Activated effector memory CD4-positive, alpha-beta T cell treated with Interleukin-2 at 50 U/mL for 16 hours (primary cell): ENCODE measurements at regions not wholly inside any gene's neighbourhood (a gene's known extent, or its start where the extent isn't known, plus 50 kb on each side); places are given as distances from the start of the nearest gene placed in this dataset.

ENCODE experiments used
- DNase-seq: peaks from one replicate; pipeline ENCODE4 v3.0.0-alpha.2; 2020

- no peak for DNase-seq
Measured at GRCh38 chr2:2960441-2961133, 417.0 kb downstream of the EIPR1 start.

GRCh38 chr2:2950403-2950952 is 427.1 kb downstream of the EIPR1 start:
- DNase-seq = no peak

GRCh38 chr2:2947406-2947805 is 430.2 kb downstream of the EIPR1 start:
- DNase-seq = no peak

- DNase-seq = no peak
Measured at GRCh38 chr2:2942906-2943305, 434.7 kb downstream of the EIPR1 start.

- DNase-seq = no peak
Measured at GRCh38 chr2:2942225-2942624, 435.4 kb downstream of the EIPR1 start.

- no peak for DNase-seq
Measured at GRCh38 chr2:2941205-2941604, 436.4 kb downstream of the EIPR1 start.

GRCh38 chr2:2940702-2941101 is 436.9 kb downstream of the EIPR1 start:
- no peak for DNase-seq

GRCh38 chr2:2940061-2940460 is 437.6 kb downstream of the EIPR1 start:
- no peak for DNase-seq

- DNase-seq = no peak
Measured at GRCh38 chr2:2939078-2939795, 438.4 kb downstream of the EIPR1 start.

- DNase-seq = no peak
Measured at GRCh38 chr2:2938481-2938880, 439.1 kb downstream of the EIPR1 start.

- no peak for DNase-seq
Measured at GRCh38 chr2:2935445-2936149, 442.0 kb downstream of the EIPR1 start.

- DNase-seq = no peak
Measured at GRCh38 chr2:2933426-2933825, 444.2 kb downstream of the EIPR1 start.

- DNase-seq = no peak
Measured at GRCh38 chr2:2932692-2933305, 444.8 kb downstream of the EIPR1 start.

GRCh38 chr2:2932189-2932588 is 445.4 kb downstream of the EIPR1 start:
- DNase-seq = no peak

- no peak for DNase-seq
Measured at GRCh38 chr2:2931318-2932075, 446.1 kb downstream of the EIPR1 start.

- DNase-seq = no peak
Measured at GRCh38 chr2:2930841-2931240, 446.8 kb downstream of the EIPR1 start.

- DNase-seq = no peak
Measured at GRCh38 chr2:2926858-2927175, 450.8 kb downstream of the EIPR1 start.

GRCh38 chr2:2926009-2926857 is 451.4 kb downstream of the EIPR1 start:
- DNase-seq = no peak

- DNase-seq = no peak
Measured at GRCh38 chr2:2922156-2922555, 455.5 kb downstream of the EIPR1 start.

- no peak for DNase-seq
Measured at GRCh38 chr2:2921011-2921720, 456.5 kb downstream of the EIPR1 start.
